Nephron (organoid): ENCODE measurements at regions not wholly inside any gene's neighbourhood (a gene's known extent, or its start where the extent isn't known, plus 50 kb on each side); places are given as distances from the start of the nearest gene placed in this dataset.
"Not testable (repeated sequence)": the region's sequence is repeated elsewhere in the genome, so short reads cannot be mapped to it uniquely, and the experiment has no call there.

Experiments
- H3K27ac Mint-ChIP-seq, 3 experiments: 2 replicates each; pipeline ENCODE4 v1.8.0; 2020; ENCODE audit warnings: mixed read lengths in 3 of 3, mild to moderate bottlenecking in 2 of 3, moderate library complexity in 1 of 3
- H3K27me3 Mint-ChIP-seq: 2 replicates; pipeline ENCODE4 v1.8.0; 2021; ENCODE audit warnings: low read depth, mild to moderate bottlenecking, moderate library complexity, mixed read lengths
- H3K36me3 Mint-ChIP-seq: 2 replicates; pipeline ENCODE4 v1.8.0; 2020; ENCODE audit warnings: low read depth, mixed read lengths
- H3K4me1 Mint-ChIP-seq: 2 replicates; pipeline ENCODE4 v1.8.0; 2020; ENCODE audit warnings: mixed read lengths
- H3K4me3 Mint-ChIP-seq, 3 experiments: 2 replicates each; pipeline ENCODE4 v1.8.0; 2020; ENCODE audit warnings: mild to moderate bottlenecking in 3 of 3, mixed read lengths in 3 of 3, moderate library complexity in 2 of 3
- H3K9me3 Mint-ChIP-seq: 2 replicates; pipeline ENCODE4 v1.8.0; 2020; ENCODE audit warnings: mixed read lengths
- TF ChIP-seq, protein P1 (sequence below), 3 experiments: fragments of 200-600 bp; sonication (generic); IDR thresholded peaks; one replicate each; pipeline ENCODE4 v1.5.0; 2021; ENCODE audit warnings: antibody characterized with exemption in 3 of 3; ENCODE audit not compliant: unreplicated experiment in 3 of 3

DNA sequence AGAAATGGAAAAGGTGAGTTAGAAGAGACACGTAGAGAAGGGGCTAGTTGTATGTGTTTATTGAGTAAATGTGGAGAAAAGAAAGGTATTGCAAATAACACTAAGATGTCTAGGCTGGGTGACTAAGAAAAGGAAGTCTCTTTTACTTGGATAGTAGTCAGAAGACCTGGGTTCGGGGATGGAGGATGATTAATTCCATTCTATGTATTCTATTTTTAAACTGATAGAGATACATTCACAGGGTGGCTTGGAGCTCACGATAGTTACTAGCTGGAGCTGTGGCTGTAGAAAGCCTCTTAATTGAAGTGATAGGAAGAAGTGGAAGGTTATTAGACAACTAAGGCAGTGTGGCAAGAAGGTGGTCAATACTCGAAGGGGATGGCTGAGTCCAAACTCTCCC is 65.9 kb upstream of the TNIK start:
- Mint-ChIP-seq H3K27ac (no peak overlapping the region), H3K4me1 (no peaks in the 10 kb centered on the region), H3K9me3 (peaks cover 3% of the 10 kb centered on the region), H3K4me3 (no peak overlapping the region), H3K27me3 (peaks cover 8% of the 10 kb centered on the region), H3K36me3 (no peaks in the 10 kb centered on the region)
- TF ChIP-seq, protein P1, sequence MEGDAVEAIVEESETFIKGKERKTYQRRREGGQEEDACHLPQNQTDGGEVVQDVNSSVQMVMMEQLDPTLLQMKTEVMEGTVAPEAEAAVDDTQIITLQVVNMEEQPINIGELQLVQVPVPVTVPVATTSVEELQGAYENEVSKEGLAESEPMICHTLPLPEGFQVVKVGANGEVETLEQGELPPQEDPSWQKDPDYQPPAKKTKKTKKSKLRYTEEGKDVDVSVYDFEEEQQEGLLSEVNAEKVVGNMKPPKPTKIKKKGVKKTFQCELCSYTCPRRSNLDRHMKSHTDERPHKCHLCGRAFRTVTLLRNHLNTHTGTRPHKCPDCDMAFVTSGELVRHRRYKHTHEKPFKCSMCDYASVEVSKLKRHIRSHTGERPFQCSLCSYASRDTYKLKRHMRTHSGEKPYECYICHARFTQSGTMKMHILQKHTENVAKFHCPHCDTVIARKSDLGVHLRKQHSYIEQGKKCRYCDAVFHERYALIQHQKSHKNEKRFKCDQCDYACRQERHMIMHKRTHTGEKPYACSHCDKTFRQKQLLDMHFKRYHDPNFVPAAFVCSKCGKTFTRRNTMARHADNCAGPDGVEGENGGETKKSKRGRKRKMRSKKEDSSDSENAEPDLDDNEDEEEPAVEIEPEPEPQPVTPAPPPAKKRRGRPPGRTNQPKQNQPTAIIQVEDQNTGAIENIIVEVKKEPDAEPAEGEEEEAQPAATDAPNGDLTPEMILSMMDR (IDR thresholded peaks at IDR 0.05; ENCODE audit: unreplicated experiment in 3 of 3): no peak

DNA sequence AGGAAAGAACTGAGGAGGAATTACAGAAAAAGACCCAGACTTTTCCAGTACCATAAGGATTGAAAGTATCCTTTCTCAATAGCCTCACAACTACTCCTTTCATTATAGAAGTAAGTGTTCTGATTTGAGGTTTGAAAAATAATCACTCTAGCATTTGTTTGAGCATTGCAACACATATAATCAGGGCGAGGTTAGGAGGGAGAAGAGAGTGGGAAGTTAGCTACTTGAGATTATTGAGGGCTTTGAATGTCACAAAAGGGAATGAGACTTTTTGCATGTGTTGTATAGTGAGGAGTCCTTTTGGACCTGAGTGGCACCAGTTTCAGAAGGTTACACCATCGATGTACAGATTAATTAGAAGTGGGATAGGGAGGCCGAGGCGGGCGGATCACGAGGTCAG is 65.2 kb upstream of the TNIK start:
- Mint-ChIP-seq H3K27ac (no peak overlapping the region), H3K9me3 (peaks cover 3% of the 10 kb centered on the region), H3K4me1 (no peaks in the 10 kb centered on the region), H3K4me3 (no peak overlapping the region), H3K36me3 (no peaks in the 10 kb centered on the region), H3K27me3 (peaks cover 6% of the 10 kb centered on the region)
- TF ChIP-seq, protein P1 (IDR thresholded peaks at IDR 0.05; ENCODE audit: unreplicated experiment in 3 of 3): no peak

DNA sequence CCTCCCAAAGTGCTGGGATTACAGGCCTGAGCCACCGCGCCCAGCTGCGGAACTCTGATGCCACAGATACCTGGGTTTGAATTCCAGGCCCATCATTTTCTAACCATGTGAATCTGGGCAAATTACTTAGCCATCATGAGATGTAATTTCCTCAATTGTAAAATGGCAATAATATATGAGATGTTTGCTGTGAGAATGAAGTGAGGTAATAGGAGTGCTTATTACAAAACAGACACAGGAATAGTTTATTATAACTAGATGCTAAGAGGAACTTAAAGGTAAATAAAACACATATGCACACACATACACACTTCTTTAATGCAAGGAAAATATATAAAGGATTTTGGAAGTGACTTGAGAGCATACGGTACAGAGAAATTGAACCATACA is 64.7 kb upstream of the TNIK start:
- Mint-ChIP-seq H3K27ac (no peak overlapping the region), H3K4me1 (no peaks in the 10 kb centered on the region), H3K27me3 (peaks cover 6% of the 10 kb centered on the region), H3K4me3 (no peak overlapping the region), H3K36me3 (no peaks in the 10 kb centered on the region), H3K9me3 (peaks cover 3% of the 10 kb centered on the region)
- TF ChIP-seq, protein P1 (IDR thresholded peaks at IDR 0.05; ENCODE audit: unreplicated experiment in 3 of 3): no peak

DNA sequence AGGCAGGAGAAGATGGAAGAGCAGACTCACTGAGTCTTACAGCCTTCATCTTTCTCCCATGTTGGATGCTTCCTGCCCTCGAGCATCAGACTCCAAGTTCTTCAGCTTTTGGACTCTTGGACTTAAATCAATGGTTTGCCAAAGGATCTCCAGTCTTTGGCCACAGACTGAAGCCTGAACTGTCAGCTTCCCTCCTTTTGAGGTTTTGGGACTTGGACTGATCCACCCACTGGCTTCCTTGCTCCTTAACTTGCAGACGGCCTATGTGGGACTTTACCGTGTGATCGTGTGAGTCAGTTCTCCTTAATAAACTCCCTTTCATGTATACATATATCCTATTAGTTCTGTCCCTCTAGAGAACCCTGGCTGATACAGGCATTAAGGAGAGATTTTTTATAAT is 62.4 kb upstream of the TNIK start:
- Mint-ChIP-seq H3K36me3 (no peaks in the 10 kb centered on the region), H3K4me3 (no peak overlapping the region), H3K27ac (no peak overlapping the region), H3K27me3 (peaks cover 6% of the 10 kb centered on the region), H3K9me3 (peaks cover 3% of the 10 kb centered on the region), H3K4me1 (no peaks in the 10 kb centered on the region)
- TF ChIP-seq, protein P1 (IDR thresholded peaks at IDR 0.05; ENCODE audit: unreplicated experiment in 3 of 3): no peak

DNA sequence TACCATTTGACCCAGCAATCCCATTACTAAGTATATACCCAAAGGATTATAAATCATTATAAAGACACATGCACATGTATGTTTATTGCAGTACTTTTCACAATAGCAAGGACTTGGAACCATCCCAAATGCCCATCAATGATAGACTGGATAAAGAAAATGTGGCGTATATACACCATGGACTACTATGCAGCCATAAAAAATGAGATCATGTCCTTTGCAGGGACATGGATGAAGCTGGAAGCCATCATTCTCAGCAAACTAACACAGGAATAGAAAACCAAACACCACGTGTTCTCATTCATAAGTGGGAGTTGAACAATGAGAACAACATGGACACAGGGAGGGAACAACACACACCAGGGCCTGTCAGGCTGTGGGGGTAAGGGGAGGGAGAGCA is 59.2 kb upstream of the TNIK start:
- H3K27ac Mint-ChIP-seq, H3K4me3 Mint-ChIP-seq, H3K9me3 Mint-ChIP-seq, H3K36me3 Mint-ChIP-seq, H3K27me3 Mint-ChIP-seq, H3K4me1 Mint-ChIP-seq: not testable (repeated sequence)

DNA sequence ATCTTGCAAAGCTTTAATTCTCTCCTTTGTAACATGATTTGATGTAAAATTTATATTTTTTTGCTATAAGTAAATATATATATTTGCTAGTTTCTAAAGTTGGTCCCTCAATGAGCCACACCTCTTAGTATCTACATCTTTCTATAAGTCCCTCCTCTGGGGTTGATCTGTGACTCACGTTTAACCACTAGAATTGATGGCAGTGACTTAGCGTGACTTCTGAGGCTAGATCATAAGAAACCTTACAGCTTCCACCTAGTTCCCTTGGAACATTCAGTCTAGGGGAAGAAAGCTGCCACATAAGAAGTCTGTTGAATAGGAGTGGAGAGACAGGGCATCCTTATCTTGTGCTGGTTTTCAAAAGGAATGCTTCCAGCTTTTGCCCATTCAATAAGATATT is 56.6 kb upstream of the TNIK start:
- H3K4me1 Mint-ChIP-seq: peaks cover 5% of the 10 kb centered on the region
- TF ChIP-seq, protein P1 (IDR thresholded peaks at IDR 0.05; ENCODE audit: unreplicated experiment in 3 of 3): no peak
- no peak overlapping the region for H3K4me3 Mint-ChIP-seq
- H3K9me3 Mint-ChIP-seq: peaks cover under 1% of the 10 kb centered on the region
- H3K27me3 Mint-ChIP-seq: no peaks in the 10 kb centered on the region
- no peaks in the 10 kb centered on the region for H3K36me3 Mint-ChIP-seq
- H3K27ac Mint-ChIP-seq: no peak overlapping the region

DNA sequence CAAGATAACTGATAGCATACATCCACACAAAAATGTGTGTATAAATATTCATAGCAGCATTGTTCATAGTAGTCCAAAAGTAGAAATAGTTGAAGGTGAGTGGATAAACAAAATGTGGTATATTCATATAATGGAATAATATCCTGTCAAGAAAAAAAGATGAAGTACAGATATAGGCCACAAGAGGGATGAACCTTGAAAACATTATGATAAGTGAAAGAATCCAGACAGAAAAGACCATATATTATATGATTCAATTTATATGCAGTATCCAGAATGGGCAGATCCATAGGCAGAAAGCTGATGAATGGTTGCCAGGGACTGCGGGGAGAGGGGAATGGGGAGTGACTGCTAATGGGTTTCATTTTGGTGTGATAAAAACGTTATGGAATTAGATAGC is 54.3 kb upstream of the TNIK start:
- H3K27ac Mint-ChIP-seq: no peak overlapping the region
- H3K4me3 Mint-ChIP-seq: no peak overlapping the region
- TF ChIP-seq, protein P1 (IDR thresholded peaks at IDR 0.05; ENCODE audit: unreplicated experiment in 3 of 3): no peak
- no peaks in the 10 kb centered on the region for H3K9me3 Mint-ChIP-seq
- H3K36me3 Mint-ChIP-seq: no peaks in the 10 kb centered on the region
- H3K27me3 Mint-ChIP-seq: no peaks in the 10 kb centered on the region
- H3K4me1 Mint-ChIP-seq: peaks cover 5% of the 10 kb centered on the region
